H1 (cell line): ENCODE measurements at regions not wholly inside any gene's neighbourhood (a gene's known extent, or its start where the extent isn't known, plus 50 kb on each side); places are given as distances from the start of the nearest gene placed in this dataset.

Experiments
- CHD7 ChIP-seq: fragments of 300-600 bp; sonication (generic); IDR thresholded peaks from 2 replicates; pipeline ENCODE4 v1.7.1; 2012; ENCODE audit warnings: low read length, moderate library complexity, mild to moderate bottlenecking, inconsistent platforms; ENCODE audit not compliant: insufficient replicate concordance
- HDAC6 ChIP-seq: IDR thresholded peaks from one replicate; pipeline ENCODE4 v1.7.1; 2012; ENCODE audit warnings: low read depth, mild to moderate bottlenecking, inconsistent platforms, low read length, moderate library complexity

- TF ChIP-seq CHD7 (no peak), HDAC6 (no peak)
- TF ChIP-seq, all 59 proteins: peak for 0
These were observed 155.0 kb upstream of the ERCC6L2 start (continued) for GRCh38 chr9:95720496-95720895.
